Right lobe of liver (tissue), 4 donors: ENCODE measurements at regions not wholly inside any gene's neighbourhood (a gene's known extent, or its start where the extent isn't known, plus 50 kb on each side); places are given as distances from the start of the nearest gene placed in this dataset.

Experiments
- POLR2A ChIP-seq: fragments of 450-650 bp; IDR thresholded peaks from one replicate; pipeline ENCODE4 v1.6.1; 2017; ENCODE audit warnings: antibody characterized with exemption, mild to moderate bottlenecking
- TF ChIP-seq, protein P1 (sequence below), 4 donors: fragments of 200-600 bp in 3 of 4; fragments of 450-650 bp in 1 of 4; IDR thresholded peaks; one replicate each; pipeline versions ENCODE4 v1.5.1 to v1.8.0; 2016 to 2022; ENCODE audit warnings: antibody characterized with exemption in 4 of 4, mild to moderate bottlenecking in 2 of 4
- donor health status: DM: no; HTN: no; CAD: no.
- donor health status: DM: no; HTN: no; CAD: no.
- donor health status: DM: no; HTN: yes; CAD: no.

DNA sequence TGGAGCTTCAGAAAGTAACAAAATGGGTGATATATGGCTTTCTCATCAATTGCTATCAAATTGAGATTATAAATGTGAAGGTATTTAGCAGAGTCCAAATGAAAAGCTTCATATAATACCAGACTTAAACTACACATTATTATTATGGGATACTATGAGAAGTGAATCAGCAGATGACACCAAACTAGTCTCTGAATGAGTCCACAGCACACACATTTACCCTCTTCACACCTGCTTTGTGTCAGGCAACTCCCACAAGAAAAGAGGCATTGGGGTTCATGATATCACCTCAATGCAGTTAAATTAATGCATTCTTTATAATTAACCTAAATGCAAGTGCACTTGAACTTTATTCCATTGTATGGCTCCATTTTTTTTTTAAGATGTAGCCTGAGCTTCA, 330.5 kb downstream of the BCL11B start:
- no peak for TF ChIP-seq POLR2A
- TF ChIP-seq, protein P1, sequence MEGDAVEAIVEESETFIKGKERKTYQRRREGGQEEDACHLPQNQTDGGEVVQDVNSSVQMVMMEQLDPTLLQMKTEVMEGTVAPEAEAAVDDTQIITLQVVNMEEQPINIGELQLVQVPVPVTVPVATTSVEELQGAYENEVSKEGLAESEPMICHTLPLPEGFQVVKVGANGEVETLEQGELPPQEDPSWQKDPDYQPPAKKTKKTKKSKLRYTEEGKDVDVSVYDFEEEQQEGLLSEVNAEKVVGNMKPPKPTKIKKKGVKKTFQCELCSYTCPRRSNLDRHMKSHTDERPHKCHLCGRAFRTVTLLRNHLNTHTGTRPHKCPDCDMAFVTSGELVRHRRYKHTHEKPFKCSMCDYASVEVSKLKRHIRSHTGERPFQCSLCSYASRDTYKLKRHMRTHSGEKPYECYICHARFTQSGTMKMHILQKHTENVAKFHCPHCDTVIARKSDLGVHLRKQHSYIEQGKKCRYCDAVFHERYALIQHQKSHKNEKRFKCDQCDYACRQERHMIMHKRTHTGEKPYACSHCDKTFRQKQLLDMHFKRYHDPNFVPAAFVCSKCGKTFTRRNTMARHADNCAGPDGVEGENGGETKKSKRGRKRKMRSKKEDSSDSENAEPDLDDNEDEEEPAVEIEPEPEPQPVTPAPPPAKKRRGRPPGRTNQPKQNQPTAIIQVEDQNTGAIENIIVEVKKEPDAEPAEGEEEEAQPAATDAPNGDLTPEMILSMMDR (IDR thresholded peaks at IDR 0.05) = no peak
